ENCODE measurements at regions not wholly inside any gene's neighbourhood (a gene's known extent, or its start where the extent isn't known, plus 50 kb on each side); places are given as distances from the start of the nearest gene placed in this dataset.

GRCh38 chr15:94610485-94610884 is 379.1 kb downstream of the MCTP2 start:
- no peaks in the 10 kb centered on the region for H4K20me1 ChIP-seq (ENCODE audit: insufficient read depth, low read length)
- TF ChIP-seq CTCF (IDR thresholded peaks at IDR 0.05; ENCODE audit: low read depth, low read length) = no peak
- no peak for TF ChIP-seq EZH2phosphoT487 (IDR thresholded peaks at IDR 0.05; ENCODE audit: low read depth)
- H3K4me1 ChIP-seq (ENCODE audit: low read length) = no peaks in the 10 kb centered on the region
- no peak overlapping the region for H2AFZ ChIP-seq (ENCODE audit: low read depth, low read length)
- H3K4me3 ChIP-seq (ENCODE audit: low read length) = no peak overlapping the region
- no peaks in the 10 kb centered on the region for H3K79me2 ChIP-seq (ENCODE audit: low read length)
- H3K27ac ChIP-seq (ENCODE audit: low read length) = no peak overlapping the region
- no peaks in the 10 kb centered on the region for H3K9me3 ChIP-seq (ENCODE audit: insufficient read depth, low read length)
- no peak overlapping the region for H3K9ac ChIP-seq (ENCODE audit: low read length)
- H3K36me3 ChIP-seq (replicated peaks; ENCODE audit: low read depth, low read length) = no peaks in the 10 kb centered on the region
- H3K27me3 ChIP-seq (ENCODE audit: low read depth, low read length) = no peaks in the 10 kb centered on the region
- no peak overlapping the region for H3K4me2 ChIP-seq (ENCODE audit: low read length)

GRCh38 chr15:94611656-94612055 is 380.3 kb downstream of the MCTP2 start:
- H3K9me3 ChIP-seq (ENCODE audit: insufficient read depth, low read length) = no peaks in the 10 kb centered on the region
- no peak overlapping the region for H2AFZ ChIP-seq (ENCODE audit: low read depth, low read length)
- H3K4me2 ChIP-seq (ENCODE audit: low read length) = no peak overlapping the region
- H3K36me3 ChIP-seq (replicated peaks; ENCODE audit: low read depth, low read length) = no peaks in the 10 kb centered on the region
- H3K9ac ChIP-seq (ENCODE audit: low read length) = no peak overlapping the region
- no peak overlapping the region for H3K27ac ChIP-seq (ENCODE audit: low read length)
- no peak overlapping the region for H3K4me3 ChIP-seq (ENCODE audit: low read length)
- H3K79me2 ChIP-seq (ENCODE audit: low read length) = no peaks in the 10 kb centered on the region
- H4K20me1 ChIP-seq (ENCODE audit: insufficient read depth, low read length) = no peaks in the 10 kb centered on the region
- H3K27me3 ChIP-seq (ENCODE audit: low read depth, low read length) = no peaks in the 10 kb centered on the region
- H3K4me1 ChIP-seq (ENCODE audit: low read length) = no peaks in the 10 kb centered on the region
- no peak for TF ChIP-seq EZH2phosphoT487 (IDR thresholded peaks at IDR 0.05; ENCODE audit: low read depth)
- no peak for TF ChIP-seq CTCF (IDR thresholded peaks at IDR 0.05; ENCODE audit: low read depth, low read length)

- Histone ChIP-seq H3K4me2 (ENCODE audit: low read length) (no peak overlapping the region), H3K4me1 (ENCODE audit: low read length) (no peaks in the 10 kb centered on the region), H4K20me1 (ENCODE audit: insufficient read depth, low read length) (no peaks in the 10 kb centered on the region), H3K36me3 (replicated peaks; ENCODE audit: low read depth, low read length) (no peaks in the 10 kb centered on the region), H3K9ac (ENCODE audit: low read length) (no peak overlapping the region), H3K9me3 (ENCODE audit: insufficient read depth, low read length) (no peaks in the 10 kb centered on the region), H3K79me2 (ENCODE audit: low read length) (no peaks in the 10 kb centered on the region), H3K4me3 (ENCODE audit: low read length) (no peak overlapping the region), H3K27me3 (ENCODE audit: low read depth, low read length) (no peaks in the 10 kb centered on the region), H3K27ac (ENCODE audit: low read length) (no peak overlapping the region), H2AFZ (ENCODE audit: low read depth, low read length) (no peak overlapping the region)
- no peak for TF ChIP-seq CTCF (IDR thresholded peaks at IDR 0.05; ENCODE audit: low read depth, low read length)
- no peak for TF ChIP-seq EZH2phosphoT487 (IDR thresholded peaks at IDR 0.05; ENCODE audit: low read depth)
These were observed 384.3 kb downstream of the MCTP2 start for GRCh38 chr15:94615688-94616087.

- H3K36me3 ChIP-seq (replicated peaks; ENCODE audit: low read depth, low read length) = no peaks in the 10 kb centered on the region
These were observed 389.3 kb downstream of the MCTP2 start for GRCh38 chr15:94620632-94621031.

More at GRCh38 chr15:94620632-94621031, 389.3 kb downstream of the MCTP2 start:
- no peaks in the 10 kb centered on the region for H4K20me1 ChIP-seq (ENCODE audit: insufficient read depth, low read length)
- H3K27me3 ChIP-seq (ENCODE audit: low read depth, low read length) = no peaks in the 10 kb centered on the region
- no peak for TF ChIP-seq EZH2phosphoT487 (IDR thresholded peaks at IDR 0.05; ENCODE audit: low read depth)
- TF ChIP-seq CTCF (IDR thresholded peaks at IDR 0.05; ENCODE audit: low read depth, low read length) = no peak
- H3K27ac ChIP-seq (ENCODE audit: low read length) = no peak overlapping the region
- no peak overlapping the region for H3K9ac ChIP-seq (ENCODE audit: low read length)
- no peak overlapping the region for H2AFZ ChIP-seq (ENCODE audit: low read depth, low read length)
- no peaks in the 10 kb centered on the region for H3K79me2 ChIP-seq (ENCODE audit: low read length)
- H3K4me2 ChIP-seq (ENCODE audit: low read length) = no peak overlapping the region
- H3K4me3 ChIP-seq (ENCODE audit: low read length) = no peak overlapping the region
- H3K4me1 ChIP-seq (ENCODE audit: low read length) = no peaks in the 10 kb centered on the region
- H3K9me3 ChIP-seq (ENCODE audit: insufficient read depth, low read length) = no peaks in the 10 kb centered on the region

All from OCI-LY3 (cell line).